Lower lobe of right lung (tissue), 2 donors: ENCODE measurements at regions not wholly inside any gene's neighbourhood (a gene's known extent, or its start where the extent isn't known, plus 50 kb on each side); places are given as distances from the start of the nearest gene placed in this dataset.
A peak's percentile ranks its signal among the peaks of the same experiment; 100 is the strongest.

Experiments
- ATAC-seq, 2 donors: fragments of 200-7000 bp; cut with Tn5 transposase; one replicate each; pipeline ENCODE4 v1.9.1; 2020 to 2022; ENCODE audit warnings: mild to moderate bottlenecking in 2 of 2, moderate library complexity in 2 of 2
- DNase-seq: peaks from one replicate; pipeline ENCODE4 v3.0.0-alpha.2; 2020
- H3K27ac ChIP-seq: fragments of 200-600 bp; one replicate; pipeline ENCODE4 v1.8.0; 2022
- H3K27me3 ChIP-seq: fragments of 200-600 bp; one replicate; pipeline ENCODE4 v1.8.0; 2022; ENCODE audit warnings: low read depth
- H3K36me3 ChIP-seq: fragments of 200-600 bp; one replicate; pipeline ENCODE4 v1.8.0; 2022; ENCODE audit warnings: mild to moderate bottlenecking
- H3K4me1 ChIP-seq: fragments of 200-600 bp; one replicate; pipeline ENCODE4 v1.8.0; 2022
- H3K4me3 ChIP-seq: fragments of 200-600 bp; one replicate; pipeline ENCODE4 v1.8.0; 2022; ENCODE audit warnings: mild to moderate bottlenecking
- H3K9me3 ChIP-seq: fragments of 200-600 bp; one replicate; pipeline ENCODE4 v1.8.0; 2022
- CTCF ChIP-seq: fragments of 200-600 bp; IDR thresholded peaks from one replicate; pipeline ENCODE4 v1.8.0; 2022; ENCODE audit warnings: antibody characterized with exemption, mild to moderate bottlenecking
- intact Hi-C: fragments of 100-400 bp; cut with DNase I; formaldehyde crosslinking; loops from one replicate; pipeline ENCODE4 v1.11.0; 2022
- donor health status: DM: no; HTN: yes; CAD: no; lungs with severe emphysema.

GRCh38 chr5:2896371-2897275 is 145.1 kb upstream of the IRX2 start:
- ATAC-seq (no peak), DNase-seq (no peak)
- Histone ChIP-seq H3K27me3 (no peaks in the 10 kb centered on the region), H3K27ac (no peak overlapping the region), H3K36me3 (no peaks in the 10 kb centered on the region), H3K9me3 (no peaks in the 10 kb centered on the region), H3K4me1 (no peaks in the 10 kb centered on the region), H3K4me3 (no peak overlapping the region)
- TF ChIP-seq CTCF = no peak
- intact Hi-C loops = no loop called here

GRCh38 chr5:2895876-2896275 is 144.4 kb upstream of the IRX2 start:
- intact Hi-C loops = no loop called here
- DNase-seq (no peak), ATAC-seq (peak in 1 of 2 donors; percentile 19)
- Histone ChIP-seq H3K27me3 (no peaks in the 10 kb centered on the region), H3K36me3 (no peaks in the 10 kb centered on the region), H3K4me1 (no peaks in the 10 kb centered on the region), H3K27ac (no peak overlapping the region), H3K9me3 (no peaks in the 10 kb centered on the region), H3K4me3 (no peak overlapping the region)
- TF ChIP-seq CTCF = no peak

DNA sequence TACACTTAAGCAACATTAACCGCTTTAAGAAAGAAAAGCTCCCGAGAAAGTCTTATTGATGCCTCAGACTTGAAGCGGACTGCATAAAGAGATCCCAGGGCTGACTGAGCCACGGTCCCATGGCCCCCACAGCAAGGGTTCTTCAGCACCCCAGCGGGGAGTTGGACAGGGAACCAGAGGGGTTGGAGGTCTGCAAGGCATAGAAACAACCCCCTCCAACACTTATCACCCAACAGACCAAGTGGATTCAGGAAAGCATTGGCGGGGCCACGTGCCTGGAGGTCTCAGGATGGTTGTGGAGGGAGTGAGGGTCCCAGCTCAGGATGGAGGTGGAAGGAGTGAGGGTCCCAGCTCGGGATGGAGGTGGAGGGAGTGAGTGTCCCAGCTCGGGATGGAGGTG is 143.7 kb upstream of the IRX2 start:
- H3K27me3 ChIP-seq = no peaks in the 10 kb centered on the region
- no peak for ATAC-seq
- intact Hi-C loops = no loop called here
- H3K4me3 ChIP-seq = no peak overlapping the region
- H3K36me3 ChIP-seq = no peaks in the 10 kb centered on the region
- H3K4me1 ChIP-seq = no peaks in the 10 kb centered on the region
- TF ChIP-seq CTCF = no peak
- no peak overlapping the region for H3K27ac ChIP-seq
- H3K9me3 ChIP-seq = no peaks in the 10 kb centered on the region
- DNase-seq = no peak

DNA sequence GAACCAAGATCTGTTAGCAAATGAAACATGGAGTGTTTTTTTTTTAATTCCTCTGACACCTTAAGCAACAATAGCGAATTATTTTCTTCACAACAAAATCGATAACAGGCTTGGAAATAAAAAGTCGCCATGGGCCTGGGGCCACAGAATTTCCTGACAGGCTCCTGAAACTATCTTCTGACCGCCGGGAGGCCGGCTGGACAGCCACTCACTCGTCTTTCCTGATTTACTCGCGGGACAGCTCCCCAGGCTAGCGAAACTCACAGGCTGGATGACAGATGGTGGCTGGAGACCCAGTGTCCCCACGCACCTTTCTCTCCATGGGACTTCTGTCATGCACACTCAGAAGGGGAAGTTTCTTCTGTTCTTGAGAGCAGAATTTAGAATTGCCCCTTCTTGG is 143.3 kb upstream of the IRX2 start:
- no peak for DNase-seq

GRCh38 chr5:2894316-2894715 is 142.8 kb upstream of the IRX2 start:
- DNase-seq (no peak), ATAC-seq (no peak)
- H3K27me3 ChIP-seq = no peaks in the 10 kb centered on the region
- H3K27ac ChIP-seq = no peak overlapping the region
- no peaks in the 10 kb centered on the region for H3K36me3 ChIP-seq
- H3K4me1 ChIP-seq = no peaks in the 10 kb centered on the region
- no peak overlapping the region for H3K4me3 ChIP-seq
- TF ChIP-seq CTCF = no peak
- no peaks in the 10 kb centered on the region for H3K9me3 ChIP-seq
- intact Hi-C loops = no loop called here

More for the DNA sequence above, 143.3 kb upstream of the IRX2 start:
- no peak for TF ChIP-seq CTCF
- intact Hi-C loops = no loop called here
- H3K4me3 ChIP-seq = no peak overlapping the region
- H3K36me3 ChIP-seq = no peaks in the 10 kb centered on the region
- H3K9me3 ChIP-seq = no peaks in the 10 kb centered on the region
- ATAC-seq = no peak
- H3K4me1 ChIP-seq = no peaks in the 10 kb centered on the region
- H3K27ac ChIP-seq = no peak overlapping the region
- H3K27me3 ChIP-seq = no peaks in the 10 kb centered on the region
